ENCODE measurements at regions not wholly inside any gene's neighbourhood (a gene's known extent, or its start where the extent isn't known, plus 50 kb on each side); places are given as distances from the start of the nearest gene placed in this dataset.

DNA sequence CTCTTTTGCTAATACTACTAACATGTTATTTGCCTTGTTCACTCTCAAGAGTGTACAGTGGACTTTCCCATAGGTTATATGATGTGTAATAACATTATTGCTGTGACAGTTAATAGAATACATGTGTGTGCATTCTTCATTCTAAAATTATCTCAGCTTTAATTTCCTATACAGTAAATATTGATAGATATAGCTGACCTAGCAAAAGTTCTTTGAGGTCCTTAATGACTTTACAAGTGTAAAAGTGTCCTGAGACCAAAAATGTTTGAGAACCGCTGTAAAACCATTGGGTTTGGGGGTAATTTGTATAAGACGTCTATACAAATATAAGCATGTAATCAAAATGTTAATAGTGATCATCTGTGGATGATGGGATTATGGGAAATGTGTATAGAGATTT lies 469.5 kb upstream of the PROK2 start:
- TF ChIP-seq POLR2A (IDR thresholded peaks at IDR 0.05) (no peak), CTCF (IDR thresholded peaks at IDR 0.05) (no peak)
